Esophagus muscularis mucosa (tissue), 4 donors: ENCODE measurements at regions not wholly inside any gene's neighbourhood (a gene's known extent, or its start where the extent isn't known, plus 50 kb on each side); places are given as distances from the start of the nearest gene placed in this dataset.

ENCODE experiments used
- DNase-seq: peaks from one replicate; pipeline ENCODE4 v3.0.0-alpha.2; 2017; ENCODE audit errors: extremely low spot score
- H3K27ac ChIP-seq, 4 donors: fragments of 200-600 bp; sonication (generic); replicated peaks in 1 of 4; 1 replicate in 3 of 4; 2 replicates in 1 of 4; pipeline ENCODE4 v1.5.1; 2016 to 2019; ENCODE audit warnings: mild to moderate bottlenecking in 1 of 4
- H3K27me3 ChIP-seq, 4 donors: fragments of 200-600 bp; sonication (generic); one replicate each; pipeline versions ENCODE4 v1.5.1 to v1.6.0; 2016 to 2019
- H3K36me3 ChIP-seq, 4 donors: fragments of 200-600 bp; sonication (generic); one replicate each; pipeline ENCODE4 v1.5.1; 2016 to 2019
- H3K4me1 ChIP-seq, 4 donors: fragments of 200-600 bp; sonication (generic); one replicate each; pipeline ENCODE4 v1.5.1; 2016 to 2019
- H3K4me3 ChIP-seq, 4 donors: fragments of 200-600 bp; sonication (generic); 1 replicate in 2 of 4; 2 replicates in 2 of 4; pipeline ENCODE4 v1.5.1; 2016 to 2019; ENCODE audit warnings: mild to moderate bottlenecking in 4 of 4, moderate library complexity in 1 of 4
- H3K9me3 ChIP-seq, 4 donors: fragments of 200-600 bp; sonication (generic); 1 replicate in 3 of 4; 2 replicates in 1 of 4; pipeline ENCODE4 v1.5.1; 2016 to 2019
- EP300 ChIP-seq: sonication (generic); formaldehyde crosslinking; IDR thresholded peaks from one replicate; pipeline ENCODE4 v1.6.1; 2017; ENCODE audit warnings: antibody characterized with exemption
- POLR2A ChIP-seq: fragments of 450-650 bp; IDR thresholded peaks from one replicate; pipeline ENCODE4 v1.6.1; 2017; ENCODE audit warnings: antibody characterized with exemption, moderate library complexity, mild to moderate bottlenecking, low read depth
- POLR2AphosphoS5 ChIP-seq, 2 donors: sonication (generic); formaldehyde crosslinking; IDR thresholded peaks; one replicate each; pipeline ENCODE4 v1.6.1; 2017; ENCODE audit warnings: antibody characterized with exemption in 2 of 2
- WGBS: methylation state at CpG from one replicate; pipeline ENCODE4 v1.1.5; 2018; 5-methylcytosine and 5-hydroxymethylcytosine counted together
- intact Hi-C: fragments of 100-400 bp; cut with DNase I; formaldehyde crosslinking; loops from one replicate; pipeline ENCODE4 v1.15.1; 2023
- TF ChIP-seq, protein P1 (sequence below), 3 experiments: fragments of 200-600 bp in 2 of 3; fragments of 450-650 bp in 1 of 3; sonication (generic) in 2 of 3; IDR thresholded peaks; one replicate each; pipeline ENCODE4 v1.5.1; 2017 to 2019; ENCODE audit warnings: antibody characterized with exemption in 3 of 3, mild to moderate bottlenecking in 2 of 3, moderate library complexity in 1 of 3

GRCh38 chr4:89595125-89595789 lies 241.7 kb downstream of the SNCA start:
- DNase-seq: no peak
- H3K36me3 ChIP-seq: no peaks in the 10 kb centered on the region
- no peaks in the 10 kb centered on the region for H3K4me1 ChIP-seq
- H3K27ac ChIP-seq: no peak overlapping the region
- 69% methylated on average over 6 of the region's 6 CpGs for WGBS
- intact Hi-C loops: no loop called here
- no peak overlapping the region for H3K4me3 ChIP-seq
- no peaks in the 10 kb centered on the region for H3K9me3 ChIP-seq
- TF ChIP-seq POLR2A: no peak
- TF ChIP-seq, protein P1, sequence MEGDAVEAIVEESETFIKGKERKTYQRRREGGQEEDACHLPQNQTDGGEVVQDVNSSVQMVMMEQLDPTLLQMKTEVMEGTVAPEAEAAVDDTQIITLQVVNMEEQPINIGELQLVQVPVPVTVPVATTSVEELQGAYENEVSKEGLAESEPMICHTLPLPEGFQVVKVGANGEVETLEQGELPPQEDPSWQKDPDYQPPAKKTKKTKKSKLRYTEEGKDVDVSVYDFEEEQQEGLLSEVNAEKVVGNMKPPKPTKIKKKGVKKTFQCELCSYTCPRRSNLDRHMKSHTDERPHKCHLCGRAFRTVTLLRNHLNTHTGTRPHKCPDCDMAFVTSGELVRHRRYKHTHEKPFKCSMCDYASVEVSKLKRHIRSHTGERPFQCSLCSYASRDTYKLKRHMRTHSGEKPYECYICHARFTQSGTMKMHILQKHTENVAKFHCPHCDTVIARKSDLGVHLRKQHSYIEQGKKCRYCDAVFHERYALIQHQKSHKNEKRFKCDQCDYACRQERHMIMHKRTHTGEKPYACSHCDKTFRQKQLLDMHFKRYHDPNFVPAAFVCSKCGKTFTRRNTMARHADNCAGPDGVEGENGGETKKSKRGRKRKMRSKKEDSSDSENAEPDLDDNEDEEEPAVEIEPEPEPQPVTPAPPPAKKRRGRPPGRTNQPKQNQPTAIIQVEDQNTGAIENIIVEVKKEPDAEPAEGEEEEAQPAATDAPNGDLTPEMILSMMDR (IDR thresholded peaks at IDR 0.05): no peak
- TF ChIP-seq POLR2AphosphoS5 (IDR thresholded peaks at IDR 0.05): no peak
- TF ChIP-seq EP300: no peak
- no peaks in the 10 kb centered on the region for H3K27me3 ChIP-seq

DNA sequence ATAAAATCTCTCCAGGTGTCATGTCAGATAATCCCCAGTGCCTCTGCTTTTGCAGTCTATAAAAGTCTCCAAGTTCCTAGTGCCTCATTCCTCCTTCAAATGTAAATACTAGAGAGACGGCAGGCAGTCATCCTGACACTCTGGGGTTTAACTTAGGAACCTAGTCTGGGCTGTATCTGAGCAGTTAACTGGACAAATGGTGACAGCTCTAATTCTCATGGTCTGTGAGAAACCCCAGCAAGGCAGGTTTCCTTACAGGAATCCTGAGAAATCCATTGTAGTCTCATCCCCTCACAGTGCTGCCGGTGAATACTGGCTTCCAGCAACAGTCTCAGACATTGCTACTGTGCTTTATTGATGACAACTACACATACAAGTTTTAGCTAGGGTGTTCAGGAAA lies 246.8 kb downstream of the SNCA start:
- TF ChIP-seq POLR2A (no peak), POLR2AphosphoS5 (IDR thresholded peaks at IDR 0.05) (no peak), EP300 (no peak)
- TF ChIP-seq, protein P1 (IDR thresholded peaks at IDR 0.05): no peak
- no peak overlapping the region for H3K4me3 ChIP-seq
- intact Hi-C loops: no loop called here
- no peaks in the 10 kb centered on the region for H3K27me3 ChIP-seq
- no peak overlapping the region for H3K27ac ChIP-seq
- WGBS: 81% methylated on average over 2 of the region's 2 CpGs
- no peaks in the 10 kb centered on the region for H3K9me3 ChIP-seq
- no peaks in the 10 kb centered on the region for H3K4me1 ChIP-seq
- DNase-seq: no peak
- H3K36me3 ChIP-seq: no peaks in the 10 kb centered on the region

DNA sequence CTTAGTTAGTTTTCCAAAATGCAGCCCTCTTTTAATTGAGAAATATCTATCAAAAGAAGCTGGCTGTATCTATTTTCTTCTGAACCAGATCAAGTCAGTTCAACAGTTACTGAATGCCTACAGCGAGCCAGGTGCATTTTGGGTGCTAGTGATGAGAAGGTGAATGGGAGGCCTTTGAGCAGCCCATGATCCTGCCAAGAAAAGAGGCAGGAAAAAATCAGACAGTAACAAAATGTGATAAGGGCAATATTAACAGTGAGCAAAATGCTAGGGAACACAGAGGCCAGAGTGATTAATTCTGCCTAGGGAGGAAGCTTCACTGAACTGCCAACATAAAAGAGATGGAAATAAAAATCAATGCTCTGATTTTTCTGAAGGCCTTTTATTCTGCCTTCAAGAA lies 248.5 kb downstream of the SNCA start:
- Histone ChIP-seq H3K36me3 (no peaks in the 10 kb centered on the region), H3K27me3 (no peaks in the 10 kb centered on the region), H3K4me3 (no peak overlapping the region), H3K27ac (no peak overlapping the region), H3K9me3 (no peaks in the 10 kb centered on the region), H3K4me1 (no peaks in the 10 kb centered on the region)
- DNase-seq: no peak
- intact Hi-C loops: no loop called here
- TF ChIP-seq POLR2A: no peak
- TF ChIP-seq, protein P1 (IDR thresholded peaks at IDR 0.05): no peak
- TF ChIP-seq EP300: no peak
- no peak for TF ChIP-seq POLR2AphosphoS5 (IDR thresholded peaks at IDR 0.05)
- WGBS: 79% methylated on average over 1 of the region's 1 CpG

- H3K4me3 ChIP-seq: no peak overlapping the region
- H3K36me3 ChIP-seq: no peaks in the 10 kb centered on the region
- H3K27ac ChIP-seq: no peak overlapping the region
- H3K27me3 ChIP-seq: no peaks in the 10 kb centered on the region
- intact Hi-C loops: no loop called here
- no peak for DNase-seq
- TF ChIP-seq, protein P1 (IDR thresholded peaks at IDR 0.05): no peak
- TF ChIP-seq POLR2AphosphoS5 (IDR thresholded peaks at IDR 0.05) (no peak), EP300 (no peak)
- H3K9me3 ChIP-seq: no peaks in the 10 kb centered on the region
- 47% methylated on average over 2 of the region's 2 CpGs for WGBS
- no peaks in the 10 kb centered on the region for H3K4me1 ChIP-seq
Observed at GRCh38 chr4:89587364-89587763, 249.6 kb downstream of the SNCA start.

- Histone ChIP-seq H3K27me3 (no peaks in the 10 kb centered on the region), H3K4me3 (no peak overlapping the region), H3K9me3 (no peaks in the 10 kb centered on the region), H3K4me1 (no peaks in the 10 kb centered on the region), H3K36me3 (no peaks in the 10 kb centered on the region), H3K27ac (no peak overlapping the region)
- intact Hi-C loops: no loop called here
- 38% methylated on average over 2 of the region's 2 CpGs for WGBS
- TF ChIP-seq EP300: no peak
- no peak for TF ChIP-seq POLR2AphosphoS5 (IDR thresholded peaks at IDR 0.05)
- TF ChIP-seq, protein P1 (IDR thresholded peaks at IDR 0.05): no peak
- no peak for TF ChIP-seq POLR2A
- DNase-seq: no peak
Observed at GRCh38 chr4:89586864-89587263, 250.1 kb downstream of the SNCA start.
